Tibial nerve (tissue), 3 donors: ENCODE measurements at regions not wholly inside any gene's neighbourhood (a gene's known extent, or its start where the extent isn't known, plus 50 kb on each side); places are given as distances from the start of the nearest gene placed in this dataset.

Experiments used
- POLR2A ChIP-seq, 2 donors: fragments of 450-650 bp; IDR thresholded peaks; one replicate each; pipeline ENCODE4 v1.6.1; 2017; ENCODE audit warnings: antibody characterized with exemption in 2 of 2, mild to moderate bottlenecking in 2 of 2, moderate library complexity in 2 of 2
- TF ChIP-seq, protein P1 (sequence below), 5 experiments: fragments of 200-600 bp in 3 of 5; fragments of 450-650 bp in 2 of 5; sonication (generic) in 3 of 5; IDR thresholded peaks; one replicate each; pipeline ENCODE4 v1.5.1; 2016 to 2019; ENCODE audit warnings: antibody characterized with exemption in 5 of 5, mild to moderate bottlenecking in 3 of 5, moderate library complexity in 2 of 5

GRCh38 chr7:21054427-21055112 is 267.9 kb upstream of the SP8 start:
- no peak for TF ChIP-seq POLR2A (IDR thresholded peaks at IDR 0.05)
- TF ChIP-seq, protein P1, sequence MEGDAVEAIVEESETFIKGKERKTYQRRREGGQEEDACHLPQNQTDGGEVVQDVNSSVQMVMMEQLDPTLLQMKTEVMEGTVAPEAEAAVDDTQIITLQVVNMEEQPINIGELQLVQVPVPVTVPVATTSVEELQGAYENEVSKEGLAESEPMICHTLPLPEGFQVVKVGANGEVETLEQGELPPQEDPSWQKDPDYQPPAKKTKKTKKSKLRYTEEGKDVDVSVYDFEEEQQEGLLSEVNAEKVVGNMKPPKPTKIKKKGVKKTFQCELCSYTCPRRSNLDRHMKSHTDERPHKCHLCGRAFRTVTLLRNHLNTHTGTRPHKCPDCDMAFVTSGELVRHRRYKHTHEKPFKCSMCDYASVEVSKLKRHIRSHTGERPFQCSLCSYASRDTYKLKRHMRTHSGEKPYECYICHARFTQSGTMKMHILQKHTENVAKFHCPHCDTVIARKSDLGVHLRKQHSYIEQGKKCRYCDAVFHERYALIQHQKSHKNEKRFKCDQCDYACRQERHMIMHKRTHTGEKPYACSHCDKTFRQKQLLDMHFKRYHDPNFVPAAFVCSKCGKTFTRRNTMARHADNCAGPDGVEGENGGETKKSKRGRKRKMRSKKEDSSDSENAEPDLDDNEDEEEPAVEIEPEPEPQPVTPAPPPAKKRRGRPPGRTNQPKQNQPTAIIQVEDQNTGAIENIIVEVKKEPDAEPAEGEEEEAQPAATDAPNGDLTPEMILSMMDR (IDR thresholded peaks at IDR 0.05): no peak
